ENCODE measurements at regions not wholly inside any gene's neighbourhood (a gene's known extent, or its start where the extent isn't known, plus 50 kb on each side); places are given as distances from the start of the nearest gene placed in this dataset.

DNA sequence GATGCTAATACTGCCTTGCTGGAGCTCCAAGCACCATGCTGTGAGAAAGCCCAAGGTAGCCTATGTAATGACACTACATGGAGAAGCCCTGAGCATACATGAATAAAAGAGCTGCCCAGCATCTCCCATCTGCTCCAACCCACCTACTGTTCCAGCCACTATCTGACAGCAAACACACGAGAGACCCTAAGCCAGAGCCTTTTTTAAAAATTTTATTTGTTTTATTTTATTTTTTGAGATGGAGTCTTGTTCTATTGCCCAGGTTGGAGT lies 95.2 kb upstream of the PRICKLE1 start:
- peaks cover 10% of the 10 kb centered on the region; the same call in 1 of the 2 replicates for H3K4me1 ChIP-seq (ENCODE audit: insufficient read depth, low read length)
- H2BK5ac ChIP-seq (ENCODE audit: insufficient read length, low read length): no peak overlapping the region
- H3K27ac Mint-ChIP-seq: peak overlapping the region in 1 of 3 experiments; percentile 17; a peak in 2 of 7 replicates
- no CpG with 5 or more reads among the region's 1 CpG for WGBS (ENCODE audit: extremely low coverage, insufficient read length, low lambda C conversion rate)
- no peak overlapping the region for H3K14ac ChIP-seq (ENCODE audit: insufficient read depth, low read length)
- no peak for TF ChIP-seq CTCF (conservative IDR thresholded peaks at IDR 0.05)
- no peak overlapping the region for H3K23ac ChIP-seq (ENCODE audit: insufficient read length, low read depth, low read length)
- no peak overlapping the region for H4K8ac ChIP-seq (replicated peaks; ENCODE audit: insufficient read length, low read depth, low read length)
- no peak overlapping the region for H3T11ph ChIP-seq (ENCODE audit: low read length)
- no peaks in the 10 kb centered on the region for H3K27me3 ChIP-seq (ENCODE audit: insufficient read depth, low read length)
- H2AK5ac ChIP-seq (ENCODE audit: insufficient read length, low read length): no peak overlapping the region
- no peaks in the 10 kb centered on the region for H3K23me2 ChIP-seq (ENCODE audit: insufficient read length, low read depth, low read length, poor library complexity, severe bottlenecking)
- H3K4ac ChIP-seq (ENCODE audit: low read depth, low read length): no peak overlapping the region
- no peaks in the 10 kb centered on the region for H3K9me3 ChIP-seq (ENCODE audit: control insufficient read depth, low read depth, low read length)
- H3K4me2 ChIP-seq (ENCODE audit: insufficient read depth, insufficient read length, low read length): no peak overlapping the region
- H2BK12ac ChIP-seq (ENCODE audit: insufficient read length, low read depth, low read length): no peak overlapping the region
- no peak overlapping the region for H3K18ac ChIP-seq (ENCODE audit: insufficient read length, low read depth, low read length)
- peaks cover 2 to 4% of the 10 kb centered on the region in 2 experiments; a peak in 4 of 5 replicates for H3K9me3 Mint-ChIP-seq
- no peaks in the 10 kb centered on the region for H3K27me3 Mint-ChIP-seq (ENCODE audit: low read depth)
- H2BK15ac ChIP-seq (ENCODE audit: low read depth, low read length): no peak overlapping the region
- H3K36me3 Mint-ChIP-seq (ENCODE audit: insufficient read depth in 1 of 3, low read depth in 3 of 3): peaks cover 1 to 10% (median 2%) of the 10 kb centered on the region in 3 experiments; a peak in 3 of 7 replicates
- no peak overlapping the region for H4K91ac ChIP-seq (ENCODE audit: insufficient read length, low read depth, low read length)
- H2BK20ac ChIP-seq (ENCODE audit: low read depth, low read length, poor library complexity, severe bottlenecking): no peak overlapping the region
- H4K5ac ChIP-seq (ENCODE audit: insufficient read length, low read depth, low read length): no peak overlapping the region
- DNase-seq: no peak
- H2BK120ac ChIP-seq (ENCODE audit: low read depth, low read length, poor library complexity, severe bottlenecking): no peak overlapping the region
- H3K4me3 Mint-ChIP-seq: peak overlapping the region in 1 of 2 experiments; percentile 60; a peak in 1 of 5 replicates
- H3K56ac ChIP-seq (ENCODE audit: insufficient read length, low read depth, low read length): no peak overlapping the region
- peaks cover 23% of the 10 kb centered on the region in 2 experiments for H3K4me1 Mint-ChIP-seq
- no peak overlapping the region for H3K9ac ChIP-seq (ENCODE audit: extremely low read depth, insufficient read length, low read length)
- H3K79me1 ChIP-seq (ENCODE audit: insufficient read depth, low read depth, low read length, poor library complexity, severe bottlenecking): no peaks in the 10 kb centered on the region
- H2AFZ ChIP-seq (ENCODE audit: low read length): no peak overlapping the region
- no peaks in the 10 kb centered on the region for H3K79me2 ChIP-seq (ENCODE audit: insufficient read depth, low read length)
- H4K20me1 ChIP-seq (ENCODE audit: control insufficient read depth, insufficient read depth, insufficient read length): no peaks in the 10 kb centered on the region
- H3K27ac ChIP-seq (ENCODE audit: insufficient read length, low read depth, low read length): no peak overlapping the region
